Vagina (tissue), 2 donors: ENCODE measurements at regions not wholly inside any gene's neighbourhood (a gene's known extent, or its start where the extent isn't known, plus 50 kb on each side); places are given as distances from the start of the nearest gene placed in this dataset.

Experiments
- DNase-seq, 2 donors: peaks; one replicate each; pipeline ENCODE4 v3.0.0-alpha.2; 2017; ENCODE audit errors: extremely low spot score in 2 of 2
- H3K27ac ChIP-seq: fragments of 200-600 bp; sonication (generic); one replicate; pipeline ENCODE4 v1.5.1; 2019
- H3K27me3 ChIP-seq: fragments of 200-600 bp; sonication (generic); one replicate; pipeline ENCODE4 v1.5.1; 2019
- H3K36me3 ChIP-seq, 2 donors: fragments of 200-600 bp; sonication (generic); one replicate each; pipeline ENCODE4 v1.5.1; 2017 to 2019
- H3K4me1 ChIP-seq: fragments of 200-600 bp; sonication (generic); one replicate; pipeline ENCODE4 v1.5.1; 2019
- H3K4me3 ChIP-seq, 2 donors: fragments of 200-600 bp; sonication (generic); 1 replicate in 1 of 2; 2 replicates in 1 of 2; pipeline ENCODE4 v1.5.1; 2016 to 2019
- H3K9me3 ChIP-seq: fragments of 200-600 bp; sonication (generic); one replicate; pipeline ENCODE4 v1.5.1; 2019
- CTCF ChIP-seq, 3 experiments: fragments of 450-650 bp in 2 of 3; fragments of 200-600 bp in 1 of 3; sonication (generic) in 1 of 3; IDR thresholded peaks; one replicate each; pipeline ENCODE4 v1.5.1; 2017 to 2019; ENCODE audit warnings: antibody characterized with exemption in 3 of 3, mild to moderate bottlenecking in 2 of 3, moderate library complexity in 2 of 3
- POLR2A ChIP-seq, 2 donors: fragments of 450-650 bp; IDR thresholded peaks; one replicate each; pipeline ENCODE4 v1.6.1; 2017; ENCODE audit warnings: antibody characterized with exemption in 2 of 2, mild to moderate bottlenecking in 2 of 2, moderate library complexity in 2 of 2
- POLR2AphosphoS5 ChIP-seq, 2 donors: sonication (generic); formaldehyde crosslinking; IDR thresholded peaks; one replicate each; pipeline ENCODE4 v1.9.0; 2017; ENCODE audit warnings: antibody characterized with exemption in 2 of 2, mild to moderate bottlenecking in 2 of 2, low read depth in 1 of 2; ENCODE audit not compliant: insufficient read depth in 1 of 2
- intact Hi-C: fragments of 100-400 bp; cut with DNase I; formaldehyde crosslinking; loops from one replicate; pipeline ENCODE4 v1.15.1; 2023

GRCh38 chr10:29845166-29845565, 210.4 kb upstream of the SVIL start:
- Histone ChIP-seq H3K9me3 (no peaks in the 10 kb centered on the region), H3K36me3 (no peaks in the 10 kb centered on the region), H3K27me3 (no peaks in the 10 kb centered on the region), H3K27ac (no peak overlapping the region), H3K4me3 (no peak overlapping the region), H3K4me1 (peaks cover 33% of the 10 kb centered on the region)
- no peak for TF ChIP-seq POLR2AphosphoS5 (IDR thresholded peaks at IDR 0.05; ENCODE audit: insufficient read depth in 1 of 2, low read depth in 1 of 2)
- TF ChIP-seq POLR2A (IDR thresholded peaks at IDR 0.05) = no peak
- TF ChIP-seq CTCF (IDR thresholded peaks at IDR 0.05) = no peak
- intact Hi-C loops = no loop called here
- no peak for DNase-seq

GRCh38 chr10:29843143-29843542, 208.4 kb upstream of the SVIL start:
- Histone ChIP-seq H3K27me3 (no peaks in the 10 kb centered on the region), H3K27ac (no peak overlapping the region), H3K36me3 (no peaks in the 10 kb centered on the region), H3K4me1 (peaks cover 34% of the 10 kb centered on the region), H3K4me3 (no peak overlapping the region), H3K9me3 (no peaks in the 10 kb centered on the region)
- TF ChIP-seq POLR2A (IDR thresholded peaks at IDR 0.05) (no peak), CTCF (IDR thresholded peaks at IDR 0.05) (no peak), POLR2AphosphoS5 (IDR thresholded peaks at IDR 0.05; ENCODE audit: insufficient read depth in 1 of 2, low read depth in 1 of 2) (no peak)
- no peak for DNase-seq
- intact Hi-C loops = no loop called here

- intact Hi-C loops = no loop called here
- Histone ChIP-seq H3K27ac (peak overlapping the region; percentile 58), H3K4me1 (peaks cover 34% of the 10 kb centered on the region), H3K9me3 (no peaks in the 10 kb centered on the region), H3K27me3 (no peaks in the 10 kb centered on the region), H3K4me3 (no peak overlapping the region), H3K36me3 (no peaks in the 10 kb centered on the region)
- no peak for DNase-seq
- TF ChIP-seq CTCF (IDR thresholded peaks at IDR 0.05) = peak in 1 of 3 experiments; percentile 12
- no peak for TF ChIP-seq POLR2A (IDR thresholded peaks at IDR 0.05)
These were observed 207.2 kb upstream of the SVIL start for GRCh38 chr10:29841724-29842649.

- Histone ChIP-seq H3K27me3 (no peaks in the 10 kb centered on the region), H3K27ac (peak overlapping the region; percentile 58), H3K36me3 (no peaks in the 10 kb centered on the region), H3K4me3 (no peak overlapping the region), H3K9me3 (no peaks in the 10 kb centered on the region), H3K4me1 (peaks cover 34% of the 10 kb centered on the region)
- intact Hi-C loops = no loop called here
- TF ChIP-seq POLR2AphosphoS5 (IDR thresholded peaks at IDR 0.05; ENCODE audit: insufficient read depth in 1 of 2, low read depth in 1 of 2) = no peak
- no peak for TF ChIP-seq POLR2A (IDR thresholded peaks at IDR 0.05)
- TF ChIP-seq CTCF (IDR thresholded peaks at IDR 0.05) = no peak
- no peak for DNase-seq
These were observed 205.9 kb upstream of the SVIL start for GRCh38 chr10:29840516-29841276.
